HG02981 (cell line): ENCODE measurements at regions not wholly inside any gene's neighbourhood (a gene's known extent, or its start where the extent isn't known, plus 50 kb on each side); places are given as distances from the start of the nearest gene placed in this dataset.
"Not testable (repeated sequence)": the region's sequence is repeated elsewhere in the genome, so short reads cannot be mapped to it uniquely, and the experiment has no call there.

Source experiments
- ATAC-seq: cut with Tn5 transposase; IDR thresholded peaks from one replicate; pipeline ENCODE4 v1.9.1; 2021; ENCODE audit warnings: mild to moderate bottlenecking, moderate library complexity; ENCODE audit not compliant: unreplicated experiment

DNA sequence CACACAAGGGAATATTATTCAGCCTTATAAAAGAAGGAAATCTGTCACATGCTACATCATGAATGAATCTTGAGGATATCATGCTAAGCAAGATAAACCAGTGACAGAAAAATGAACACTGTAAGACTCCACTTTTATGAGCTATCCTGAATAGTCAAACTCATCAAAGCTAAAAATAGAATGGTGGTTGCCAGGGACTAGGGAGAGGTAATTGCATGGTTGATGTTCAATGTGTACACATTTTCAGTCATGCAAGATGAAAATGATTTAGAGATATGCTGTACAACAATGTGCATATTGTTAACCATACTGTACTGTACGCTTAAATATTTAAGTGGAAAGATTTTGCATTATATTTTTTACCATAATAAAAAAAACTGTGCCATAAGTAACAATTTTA is 1349.1 kb downstream of the XPNPEP1 start:
- ATAC-seq: no peak

- no peak for ATAC-seq
These were observed 1354.5 kb downstream of the XPNPEP1 start for GRCh38 chr10:108568824-108569223.

GRCh38 chr10:108567899-108568752 is 1355.2 kb downstream of the XPNPEP1 start:
- ATAC-seq: peak; percentile 50

DNA sequence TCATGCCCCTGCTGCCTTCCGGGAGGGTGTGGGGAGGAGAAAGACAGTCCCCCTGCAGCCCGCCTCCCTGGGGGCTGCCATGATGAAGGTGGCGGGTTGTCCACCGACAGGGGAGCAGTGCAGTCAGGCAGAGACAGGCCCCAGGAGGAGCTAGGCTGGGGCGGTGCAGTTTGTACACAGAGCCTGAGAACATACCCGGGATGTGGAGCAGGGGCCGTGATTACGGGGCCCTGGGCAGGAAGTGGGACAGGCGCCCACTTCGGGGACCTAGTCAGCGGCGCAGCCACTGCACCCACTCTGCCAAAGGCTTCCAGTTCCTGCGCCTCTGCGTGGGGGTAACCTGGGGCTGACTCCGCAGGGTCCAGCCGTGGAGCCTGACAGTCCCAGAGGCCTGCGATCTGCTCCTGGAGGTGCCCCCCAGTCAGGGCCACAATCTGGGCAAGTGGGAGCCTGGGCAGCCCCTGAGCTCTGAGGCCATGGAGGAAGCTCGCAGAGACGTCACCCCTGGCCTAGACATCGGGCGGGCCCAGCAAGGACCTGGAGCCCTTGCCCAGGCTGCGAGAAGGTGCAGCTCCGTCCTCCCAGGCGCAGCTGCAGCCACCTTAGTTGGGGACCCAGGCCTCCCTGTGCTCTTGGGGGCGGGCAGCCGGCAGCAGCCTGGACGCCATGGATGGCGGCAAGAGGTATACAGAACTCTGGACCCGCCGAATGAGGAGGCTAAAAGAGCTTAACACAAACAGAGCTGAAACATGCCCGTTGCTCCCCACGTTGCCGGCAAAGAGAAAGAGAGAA is 1356.8 kb downstream of the XPNPEP1 start:
- no peak for ATAC-seq

GRCh38 chr10:108562105-108562504 is 1361.2 kb downstream of the XPNPEP1 start:
- ATAC-seq: no peak

GRCh38 chr10:108561649-108562048 is 1361.7 kb downstream of the XPNPEP1 start:
- no peak for ATAC-seq

DNA sequence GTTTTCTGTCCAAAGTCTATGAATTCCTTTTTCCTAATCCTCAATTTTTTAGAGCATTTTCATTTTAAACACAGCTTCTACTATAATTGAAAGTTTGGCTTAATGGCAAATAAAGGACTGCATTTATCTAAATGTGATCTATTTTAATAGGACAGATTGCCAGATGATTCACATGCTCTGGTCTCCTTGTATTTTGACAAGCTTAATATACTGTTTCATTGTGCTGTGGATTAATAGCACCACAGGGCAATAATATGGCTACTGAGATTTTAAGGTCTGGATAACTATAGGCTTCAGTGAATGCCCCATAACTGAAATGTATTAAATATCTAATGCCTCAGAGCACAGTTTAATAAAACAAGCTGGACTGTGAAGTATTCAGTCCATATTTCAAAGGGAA is 1362.8 kb downstream of the XPNPEP1 start:
- no peak for ATAC-seq

- no peak for ATAC-seq
These were observed 1367.1 kb downstream of the XPNPEP1 start for GRCh38 chr10:108556186-108556585.

- ATAC-seq: peak; percentile 95
These were observed 1377.4 kb downstream of the XPNPEP1 start for GRCh38 chr10:108545921-108546320.

DNA sequence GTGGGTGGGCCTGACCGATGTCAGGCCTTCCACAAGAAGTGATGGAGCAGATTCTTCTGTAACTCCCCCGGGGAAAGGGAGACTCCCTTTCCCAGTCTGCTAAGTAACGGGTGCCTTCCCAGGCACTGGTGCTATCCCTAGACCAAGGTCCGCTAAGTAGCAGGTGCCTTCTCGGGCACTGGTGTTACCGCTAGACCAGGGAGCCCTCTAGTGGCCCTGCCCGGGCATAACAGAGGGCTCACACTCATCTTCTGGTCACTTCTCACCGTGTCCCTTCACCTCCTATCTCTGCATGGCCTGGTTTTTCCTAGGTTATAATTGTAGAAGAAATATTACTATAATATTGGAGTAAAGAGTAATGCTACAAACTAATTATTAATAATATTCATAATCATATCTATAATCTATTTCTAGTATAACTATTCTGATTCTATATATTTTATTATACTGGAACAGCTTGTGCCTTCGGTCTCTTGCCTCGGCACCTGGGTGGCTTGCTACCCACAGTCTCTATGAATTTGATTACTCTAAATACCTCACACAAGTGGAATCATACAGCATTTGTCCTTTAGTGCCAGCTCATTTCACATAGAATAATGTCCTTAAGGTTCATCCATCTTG is 1378.7 kb downstream of the XPNPEP1 start:
- ATAC-seq: peak; percentile 63

DNA sequence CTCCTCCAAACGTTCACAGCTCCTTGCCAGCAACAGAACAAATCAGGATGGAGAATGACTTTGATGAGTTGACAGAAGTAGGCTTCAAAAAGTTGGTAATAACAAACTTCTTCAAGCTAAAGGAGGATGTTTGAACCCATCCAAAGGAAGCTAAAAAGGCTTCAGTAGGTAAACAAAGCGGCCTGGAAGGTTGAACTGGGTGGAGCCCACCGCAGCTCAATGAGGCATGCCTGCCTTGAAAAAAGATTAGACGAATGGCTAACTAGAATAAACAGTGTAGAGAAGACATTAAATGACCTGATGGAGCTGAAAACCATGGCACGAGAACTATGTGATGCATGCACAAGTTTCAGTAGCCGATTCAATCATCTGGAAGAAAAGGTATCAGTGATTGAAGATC is 1369.0 kb upstream of the SORCS1 start:
- ATAC-seq: not testable (repeated sequence)

- ATAC-seq: no peak
These were observed 1358.7 kb upstream of the SORCS1 start for GRCh38 chr10:108523016-108523800.

DNA sequence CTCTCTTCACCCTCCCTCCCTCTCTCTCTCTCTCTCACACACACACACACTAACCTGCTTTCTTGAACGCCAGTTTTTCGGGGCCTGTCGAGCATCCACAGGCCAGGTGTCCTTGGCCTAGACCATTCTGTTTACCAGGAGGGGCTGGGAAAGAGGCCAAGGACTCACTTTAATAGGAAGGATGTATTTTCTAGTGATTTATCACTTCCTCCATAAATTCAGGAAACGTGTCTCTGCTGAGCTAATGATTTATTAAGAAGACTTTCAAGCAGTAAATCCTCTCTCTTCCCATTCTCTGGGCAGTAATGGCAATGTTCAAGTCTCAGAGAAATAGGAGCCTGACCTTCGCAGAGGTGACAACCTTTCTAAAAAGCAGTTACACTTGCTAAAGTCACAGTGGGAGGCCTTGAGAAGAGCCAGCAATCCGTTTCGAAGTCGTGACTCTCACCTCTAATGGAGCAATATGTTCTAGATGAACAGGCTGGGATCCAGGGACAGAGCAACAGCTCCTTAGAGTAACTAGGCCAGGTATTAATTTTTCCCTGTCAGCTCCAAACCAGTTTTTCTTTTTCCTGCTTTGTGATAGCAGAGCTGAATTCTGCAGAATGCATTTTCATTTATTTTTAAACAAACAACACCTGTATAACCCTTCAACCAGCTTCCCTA is 1357.5 kb upstream of the SORCS1 start:
- ATAC-seq: no peak

GRCh38 chr10:108515821-108516220 is 1351.3 kb upstream of the SORCS1 start:
- no peak for ATAC-seq

DNA sequence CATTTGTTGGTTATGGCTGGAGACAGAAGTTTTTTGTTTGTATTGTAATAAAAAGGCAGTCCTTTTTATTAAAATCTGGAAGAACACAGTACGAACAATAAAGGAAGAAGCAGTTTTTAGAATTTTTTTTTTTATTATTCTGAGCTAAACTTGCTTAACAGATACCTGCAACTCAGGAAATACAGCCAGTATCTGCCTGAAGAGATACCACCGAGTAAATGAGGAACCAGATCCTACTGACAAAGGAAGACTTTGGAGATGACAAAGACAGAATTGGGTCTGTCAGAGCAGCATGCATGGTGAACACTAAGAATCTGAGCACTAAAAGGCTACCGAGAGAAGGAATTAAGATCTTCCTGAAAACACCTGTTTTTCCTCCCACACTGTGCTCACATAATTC is 1335.9 kb upstream of the SORCS1 start:
- no peak for ATAC-seq

- ATAC-seq: no peak
These were observed 1331.6 kb upstream of the SORCS1 start for GRCh38 chr10:108496106-108496505.

DNA sequence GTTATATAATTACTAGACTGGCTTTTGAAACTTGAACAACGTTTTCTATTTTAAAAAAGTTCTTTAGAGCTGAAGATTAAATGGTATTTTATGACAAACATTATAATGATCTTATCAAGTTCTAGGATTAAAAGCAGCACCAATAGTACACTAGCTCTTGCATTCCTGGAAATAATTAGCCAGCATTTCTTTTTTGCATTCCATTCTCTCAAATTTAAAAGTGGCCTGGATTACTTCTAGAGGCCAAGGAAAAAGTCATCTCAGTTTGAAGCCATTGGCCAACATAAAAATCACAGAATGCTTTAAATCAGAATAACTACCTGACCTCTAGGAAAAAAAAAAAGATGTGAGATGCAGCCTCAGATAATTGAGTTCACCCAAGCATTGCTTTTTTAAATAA is 1326.4 kb upstream of the SORCS1 start:
- ATAC-seq: no peak

DNA sequence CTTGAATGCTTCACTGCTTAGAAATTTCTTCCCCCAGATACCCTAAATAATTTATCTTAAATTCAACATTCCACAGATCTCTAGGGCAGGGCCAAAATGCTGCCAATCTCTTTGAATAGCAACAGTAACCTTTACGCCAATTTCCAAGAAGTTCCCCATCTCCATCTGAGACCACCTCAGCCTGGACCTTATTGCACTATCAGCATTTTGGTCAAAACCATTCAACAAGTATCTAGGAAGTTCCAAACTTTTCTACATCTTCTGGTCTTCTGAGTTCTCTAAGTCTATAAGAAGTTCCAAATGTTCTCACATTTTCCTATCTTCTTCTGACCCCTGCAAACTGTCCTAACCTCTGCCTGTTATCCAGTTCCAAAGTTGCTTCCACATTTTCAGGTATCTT is 1306.9 kb upstream of the SORCS1 start:
- ATAC-seq: no peak

- ATAC-seq: no peak
These were observed 1305.4 kb upstream of the SORCS1 start for GRCh38 chr10:108469940-108470339.

GRCh38 chr10:108465871-108466641 is 1301.5 kb upstream of the SORCS1 start:
- no peak for ATAC-seq
